HG03064 (cell line): ENCODE measurements at regions not wholly inside any gene's neighbourhood (a gene's known extent, or its start where the extent isn't known, plus 50 kb on each side); places are given as distances from the start of the nearest gene placed in this dataset.
"Not testable (repeated sequence)": the region's sequence is repeated elsewhere in the genome, so short reads cannot be mapped to it uniquely, and the experiment has no call there.

ENCODE experiments used
- ATAC-seq: cut with Tn5 transposase; IDR thresholded peaks from one replicate; pipeline ENCODE4 v1.9.1; 2021; ENCODE audit warnings: low read depth; ENCODE audit not compliant: unreplicated experiment

DNA sequence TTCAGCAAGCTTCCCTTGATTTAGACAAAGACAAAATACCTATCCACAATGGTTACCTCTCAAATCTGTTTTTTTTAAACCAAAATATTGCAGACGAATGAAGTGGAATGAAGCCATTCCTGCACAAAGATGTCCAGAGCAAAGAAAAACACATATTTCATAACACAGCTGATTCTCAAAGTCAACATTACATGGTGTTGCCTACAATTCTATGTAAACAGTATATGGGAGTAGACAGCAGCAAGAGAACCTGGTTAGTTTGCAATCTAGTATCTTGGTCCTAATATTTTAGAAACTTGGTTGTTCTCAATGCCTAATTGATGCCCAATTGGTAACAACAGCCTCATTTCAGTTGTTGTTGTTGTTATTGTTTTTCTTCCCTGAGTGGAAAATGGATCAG lies 1240.9 kb upstream of the CHAC2 start:
- ATAC-seq: no peak

GRCh38 chr2:52520644-52521043 lies 1247.0 kb upstream of the CHAC2 start:
- no peak for ATAC-seq

DNA sequence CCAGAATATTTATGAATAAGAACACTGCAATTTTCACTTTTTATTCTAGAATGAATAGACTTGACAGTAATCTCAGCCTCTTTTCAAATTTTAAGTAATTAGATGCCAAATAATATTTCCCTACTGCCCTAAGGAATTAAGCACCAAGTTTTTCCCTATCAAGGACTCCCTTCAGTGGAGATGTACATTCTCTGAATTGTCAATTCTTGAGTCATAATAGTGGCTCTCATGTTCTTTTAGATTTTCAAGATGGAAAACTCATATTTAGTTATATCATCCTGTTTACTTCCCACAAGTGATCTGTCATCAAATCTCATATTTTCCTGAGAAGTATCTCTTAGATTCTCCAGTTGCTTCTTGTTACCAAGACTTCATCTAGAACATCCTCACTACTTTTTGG lies 1248.9 kb upstream of the CHAC2 start:
- ATAC-seq: no peak

- no peak for ATAC-seq
These were observed 1254.8 kb upstream of the CHAC2 start for GRCh38 chr2:52512760-52513159.

- ATAC-seq: no peak
These were observed 1257.2 kb upstream of the CHAC2 start for GRCh38 chr2:52510432-52510831.

DNA sequence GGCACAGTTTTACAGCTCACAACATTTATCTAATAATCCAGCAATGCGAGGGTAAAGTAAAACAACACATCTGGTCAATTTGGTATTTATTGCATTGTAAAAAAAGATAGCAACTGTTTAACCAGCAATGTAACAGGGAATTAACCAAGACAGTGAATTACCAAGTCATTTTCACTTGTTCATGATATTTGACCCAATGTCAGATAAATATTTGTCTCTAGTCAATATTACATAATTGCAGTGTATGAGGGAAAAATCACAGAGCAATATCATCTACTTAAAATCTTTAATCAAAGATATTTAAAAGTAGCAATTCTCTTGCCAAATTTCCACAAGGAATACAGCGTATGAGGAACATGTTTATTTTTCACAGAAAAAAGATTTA lies 1265.1 kb upstream of the CHAC2 start:
- no peak for ATAC-seq

GRCh38 chr2:52501715-52502475 lies 1265.7 kb upstream of the CHAC2 start:
- no peak for ATAC-seq

GRCh38 chr2:52500561-52500960 lies 1267.0 kb upstream of the CHAC2 start:
- no peak for ATAC-seq

- ATAC-seq: no peak
These were observed 1269.4 kb upstream of the CHAC2 start for GRCh38 chr2:52498077-52498750.

- no peak for ATAC-seq
These were observed 1271.8 kb upstream of the CHAC2 start for GRCh38 chr2:52495816-52496215.

GRCh38 chr2:52477166-52477565 lies 1290.4 kb upstream of the CHAC2 start:
- ATAC-seq: no peak

DNA sequence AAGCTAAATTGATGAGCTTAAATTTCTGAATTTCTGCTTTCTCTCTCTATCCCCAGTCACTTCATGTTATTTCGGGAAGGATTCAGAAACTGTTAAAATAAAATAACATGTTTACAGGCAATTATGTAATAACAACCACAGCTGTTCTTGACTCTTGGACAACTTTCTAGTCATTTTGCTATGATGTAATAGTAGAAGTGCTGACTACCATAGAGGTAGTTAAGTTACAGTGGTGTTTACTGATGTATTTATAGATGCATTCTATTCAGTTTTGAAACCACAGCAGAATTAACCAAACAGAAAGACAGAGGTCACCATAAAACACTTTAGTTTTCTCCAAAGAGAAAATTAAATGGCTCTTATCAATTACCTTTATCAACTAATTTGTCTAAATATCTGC lies 1292.0 kb upstream of the CHAC2 start:
- no peak for ATAC-seq

DNA sequence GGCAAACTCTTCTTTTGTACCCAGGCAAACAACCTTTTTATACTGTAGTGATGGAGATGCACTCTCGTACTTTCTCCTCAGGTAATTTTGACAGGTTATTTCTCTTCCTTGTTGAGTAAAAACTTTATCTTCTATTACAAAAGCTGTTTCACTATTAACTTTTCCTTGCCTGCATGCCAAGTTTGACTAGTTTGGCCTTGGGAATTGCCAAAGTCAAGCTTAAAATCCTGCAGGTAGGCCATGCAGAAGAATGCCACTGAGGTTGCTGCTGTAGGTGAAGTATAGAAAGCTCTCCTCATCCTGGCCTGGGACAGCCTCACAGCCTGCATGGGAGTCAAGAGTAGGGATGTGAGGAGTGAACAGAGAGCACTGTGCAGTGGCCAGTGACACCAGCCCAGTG lies 1293.5 kb upstream of the CHAC2 start:
- ATAC-seq: no peak

- ATAC-seq: no peak
These were observed 1294.1 kb upstream of the CHAC2 start for GRCh38 chr2:52473526-52473925.

DNA sequence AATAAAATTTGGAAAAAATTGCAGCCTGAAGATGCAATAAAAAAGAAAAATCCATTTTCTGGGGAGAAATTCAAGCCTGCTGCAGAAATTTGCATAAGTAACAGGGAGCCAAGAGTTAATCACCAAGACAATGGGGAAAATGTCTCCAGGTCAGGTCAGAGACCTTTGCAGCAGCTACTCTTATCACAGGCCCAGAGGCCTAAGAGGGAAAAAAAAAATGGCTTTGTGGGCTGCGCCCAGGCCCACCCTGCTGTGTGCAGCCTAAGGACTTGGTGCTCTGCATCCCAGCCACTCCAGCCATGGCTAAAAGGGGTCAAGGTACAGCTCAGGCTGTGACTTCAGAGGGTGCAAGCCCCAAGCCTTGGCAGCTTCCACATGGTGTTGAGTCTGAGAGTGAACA lies 1297.1 kb upstream of the CHAC2 start:
- ATAC-seq: not testable (repeated sequence)

DNA sequence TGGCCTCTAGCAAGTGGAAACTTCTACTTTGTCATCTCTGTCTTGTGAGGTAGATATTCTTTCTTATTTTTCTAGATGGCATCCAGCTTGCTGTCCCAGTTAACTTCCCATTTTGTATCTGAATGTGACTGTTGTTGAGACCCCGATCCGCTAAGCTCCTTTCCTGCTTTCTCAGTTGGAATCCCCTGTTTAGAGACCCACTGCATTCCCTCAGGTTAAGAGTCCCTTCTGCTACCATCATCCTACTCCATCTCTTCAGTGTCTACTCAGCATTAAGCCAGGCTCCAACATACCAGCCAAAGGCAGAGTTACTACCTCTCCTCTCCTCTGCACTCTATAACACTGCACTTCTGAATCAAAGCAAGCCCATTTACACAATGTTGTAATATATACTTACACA lies 1300.4 kb upstream of the CHAC2 start:
- no peak for ATAC-seq

GRCh38 chr2:52465287-52465686 lies 1302.3 kb upstream of the CHAC2 start:
- no peak for ATAC-seq

GRCh38 chr2:52463457-52463856 lies 1304.1 kb upstream of the CHAC2 start:
- no peak for ATAC-seq

DNA sequence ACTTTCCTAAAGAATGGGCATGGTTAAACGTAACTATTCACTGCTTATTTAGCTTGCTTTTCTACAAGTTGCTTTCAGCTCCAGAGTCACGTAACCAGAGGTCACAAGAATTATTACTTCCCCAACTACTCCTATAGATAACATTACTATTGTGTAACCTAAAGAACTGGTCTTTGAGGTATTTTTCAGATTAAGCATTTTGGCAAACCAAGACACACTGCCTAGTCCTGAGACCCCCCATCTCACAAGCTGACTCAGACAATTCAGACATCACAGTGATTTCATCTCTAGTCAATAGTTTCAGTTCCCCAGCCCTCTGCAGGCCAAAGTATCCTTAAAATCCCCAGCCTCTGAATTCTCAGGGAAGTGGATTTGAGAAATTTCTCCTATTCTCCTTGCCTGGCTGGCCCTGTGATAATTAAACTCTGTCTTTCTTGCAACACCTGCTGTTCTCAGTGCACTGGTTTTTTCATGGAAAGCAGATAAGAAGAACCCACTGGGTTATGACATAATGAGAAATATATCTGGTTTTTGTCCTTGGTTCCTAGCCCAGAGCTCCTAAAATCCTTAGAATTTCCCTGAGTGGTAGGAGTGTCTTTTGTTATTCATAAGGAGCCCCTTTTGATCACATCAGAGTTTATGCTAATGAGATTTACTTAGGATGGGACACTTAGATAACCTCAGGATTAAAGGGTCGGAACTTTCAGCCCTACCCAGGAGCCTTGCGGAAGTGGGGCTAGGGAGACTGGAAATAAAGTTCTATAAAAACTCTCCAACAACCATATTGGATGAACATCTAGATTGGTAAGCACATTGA lies 1310.8 kb upstream of the CHAC2 start:
- no peak for ATAC-seq

- no peak for ATAC-seq
These were observed 1312.6 kb upstream of the CHAC2 start for GRCh38 chr2:52454962-52455361.

DNA sequence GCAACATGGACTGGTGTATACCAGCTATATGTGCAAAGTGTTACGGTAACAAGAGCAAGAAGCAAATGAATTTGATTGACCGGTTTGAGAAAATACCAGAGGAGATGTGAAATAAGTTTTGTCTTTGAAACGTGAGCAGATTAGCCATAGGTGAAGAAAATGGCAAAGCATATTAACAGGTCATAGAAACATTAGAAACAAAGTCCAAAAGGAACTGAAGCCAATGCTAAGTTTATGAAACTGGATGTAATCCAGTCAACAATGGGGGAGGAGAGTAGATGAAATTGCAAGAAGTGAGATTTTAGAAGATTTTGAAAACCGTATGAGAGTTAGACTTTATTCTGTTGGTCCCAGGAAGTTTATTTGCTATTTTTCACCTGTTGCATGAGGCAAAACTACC lies 1315.4 kb upstream of the CHAC2 start:
- ATAC-seq: no peak

GRCh38 chr2:52445686-52446085 lies 1321.9 kb upstream of the CHAC2 start:
- no peak for ATAC-seq
